ENCODE measurements at regions not wholly inside any gene's neighbourhood (a gene's known extent, or its start where the extent isn't known, plus 50 kb on each side); places are given as distances from the start of the nearest gene placed in this dataset.

DNA sequence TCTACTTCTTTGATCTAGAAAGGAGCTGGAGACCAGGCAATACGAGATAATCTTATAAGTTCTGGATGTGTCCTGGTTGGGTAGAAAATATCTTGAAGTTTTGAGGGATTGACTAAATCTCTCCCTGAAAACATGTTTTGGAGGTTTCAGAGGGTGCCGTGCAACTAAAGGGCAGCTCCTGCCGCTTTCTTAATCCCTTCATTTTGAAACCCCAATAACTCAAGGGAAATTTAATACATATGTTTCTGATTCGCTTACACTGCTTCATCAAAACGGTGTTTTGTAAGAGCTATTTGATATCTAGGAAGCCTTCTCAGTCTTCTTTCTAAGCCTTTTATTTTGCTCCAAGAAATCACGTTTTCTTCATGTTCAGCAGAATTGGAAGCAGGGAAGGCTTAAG lies 129.0 kb downstream of the ASCL1 start:
- Histone ChIP-seq H3K56ac (replicated peaks; ENCODE audit: insufficient read length, low read depth, low read length) (no peak overlapping the region), H3K4ac (replicated peaks; ENCODE audit: insufficient read length, low read depth, low read length) (no peak overlapping the region), H3K18ac (ENCODE audit: extremely low read depth, low read length) (no peak overlapping the region), H2AK5ac (ENCODE audit: low read depth, low read length) (no peak overlapping the region), H2BK20ac (ENCODE audit: low read length) (no peak overlapping the region), H3K14ac (ENCODE audit: insufficient read length) (no peak overlapping the region), H3K23me2 (ENCODE audit: low read depth, low read length) (no peaks in the 10 kb centered on the region), H2BK120ac (replicated peaks; ENCODE audit: low read depth, low read length) (no peak overlapping the region), H2BK12ac (ENCODE audit: low read depth, low read length) (no peak overlapping the region), H3K23ac (ENCODE audit: insufficient read length) (no peak overlapping the region), H2BK5ac (ENCODE audit: low read depth, low read length) (no peak overlapping the region), H3K27me3 (replicated peaks in 1 of 4; ENCODE audit: control insufficient read depth in 3 of 4, extremely low read depth in 1 of 4, insufficient read depth in 3 of 4, low read length in 3 of 4) (no peaks in the 10 kb centered on the region), H3K79me2 (ENCODE audit: control insufficient read depth in 1 of 2, insufficient read depth in 2 of 2, low read length in 2 of 2) (no peaks in the 10 kb centered on the region), H3K36me3 (ENCODE audit: control insufficient read depth in 2 of 4, insufficient read depth in 4 of 4, low read length in 3 of 4) (no peaks in the 10 kb centered on the region; a peak in 1 of 8 replicates), H4K8ac (ENCODE audit: extremely low read depth, insufficient read depth, low read length) (no peak overlapping the region), H3K9ac (replicated peaks in 1 of 4; ENCODE audit: extremely low read depth in 1 of 4, low read depth in 3 of 4, low read length in 3 of 4) (no peak overlapping the region), H4K91ac (replicated peaks; ENCODE audit: insufficient read length, low read length) (no peak overlapping the region), H3K9me3 (ENCODE audit: insufficient read depth in 2 of 2, low read depth in 1 of 2, low read length in 1 of 2) (no peaks in the 10 kb centered on the region), H4K20me1 (replicated peaks in 1 of 2; ENCODE audit: control insufficient read depth in 1 of 2, insufficient read depth in 2 of 2, low read length in 2 of 2) (no peaks in the 10 kb centered on the region), H3K27ac (ENCODE audit: low read depth, low read length) (no peak overlapping the region), H2BK15ac (ENCODE audit: low read length) (no peak overlapping the region), H3K4me1 (replicated peaks in 1 of 4; ENCODE audit: control insufficient read depth in 3 of 4, insufficient read depth in 4 of 4, low read length in 3 of 4) (no peaks in the 10 kb centered on the region), H4K5ac (ENCODE audit: insufficient read length, low read depth, low read length) (no peak overlapping the region), H2AFZ (ENCODE audit: low read length) (no peak overlapping the region), H3K4me3 (ENCODE audit: extremely low read depth in 1 of 4, insufficient read depth in 2 of 4, low read depth in 3 of 4, low read length in 4 of 4) (no peak overlapping the region), H3K79me1 (ENCODE audit: low read depth, low read length) (no peaks in the 10 kb centered on the region), H3K4me2 (ENCODE audit: insufficient read depth in 1 of 2, low read depth in 2 of 2, low read length in 2 of 2) (no peak overlapping the region)
- 88% methylated on average over 6 of the region's 6 CpGs; no CpG with 5 or more reads in 1 of the 2 experiments for WGBS, 2 experiments (ENCODE audit: extremely low coverage in 1 of 2, insufficient coverage in 1 of 2, insufficient read length in 1 of 2, insufficient replicate concordance in 2 of 2, low coverage in 1 of 2, low lambda C conversion rate in 2 of 2, missing lambda C conversion rate in 1 of 2)
- FAIRE-seq (no peak), DNase-seq (ENCODE audit: low read depth in 1 of 2, low spot score in 2 of 2) (no peak)
- ChIA-PET POLR2A (ENCODE audit: partially characterized antibody) (no interaction called here), CTCF (ENCODE audit: partially characterized antibody) (no interaction called here)
- TF ChIP-seq BCL11A (IDR thresholded peaks at IDR 0.05; ENCODE audit: low read depth in 2 of 2, low read length in 2 of 2) (no peak), NANOG (IDR thresholded peaks at IDR 0.05; ENCODE audit: insufficient read depth, low read depth, low read length, poor library complexity, severe bottlenecking) (no peak), CREB1 (IDR thresholded peaks at IDR 0.05) (no peak), HDAC2 (IDR thresholded peaks at IDR 0.05; ENCODE audit: borderline replicate concordance in 1 of 2, low read depth in 2 of 2, low read length in 2 of 2) (no peak), CBX5 (IDR thresholded peaks at IDR 0.05; ENCODE audit: low read depth, low read length) (no peak), KDM4A (IDR thresholded peaks at IDR 0.05; ENCODE audit: low read depth, low read length, severe bottlenecking) (no peak), TCF12 (IDR thresholded peaks at IDR 0.05; ENCODE audit: low read depth, low read length) (no peak), SP1 (IDR thresholded peaks at IDR 0.05; ENCODE audit: low read depth, low read length) (no peak), RBBP5 (IDR thresholded peaks at IDR 0.05; ENCODE audit: borderline replicate concordance, low read depth, low read length) (no peak), SIX5 (IDR thresholded peaks at IDR 0.05; ENCODE audit: low read depth, low read length) (no peak), KDM1A (IDR thresholded peaks at IDR 0.05; ENCODE audit: borderline replicate concordance, low read length) (no peak), ZNF274 (IDR thresholded peaks at IDR 0.05; ENCODE audit: borderline replicate concordance, extremely low read depth, low read length) (no peak), CBX8 (IDR thresholded peaks at IDR 0.05; ENCODE audit: borderline replicate concordance, low read depth, low read length) (no peak)
